ENCODE measurements at regions not wholly inside any gene's neighbourhood (a gene's known extent, or its start where the extent isn't known, plus 50 kb on each side); places are given as distances from the start of the nearest gene placed in this dataset.

- no peaks in the 10 kb centered on the region for H3K9me3 ChIP-seq
- no peaks in the 10 kb centered on the region for H3K27me3 ChIP-seq
- no peaks in the 10 kb centered on the region for H3K4me1 ChIP-seq
- no peak overlapping the region for H3K27ac ChIP-seq
- TF ChIP-seq POLR2AphosphoS5 (IDR thresholded peaks at IDR 0.05) (no peak), POLR2A (IDR thresholded peaks at IDR 0.05) (no peak), EP300 (IDR thresholded peaks at IDR 0.05) (no peak), CTCF (IDR thresholded peaks at IDR 0.05) (no peak)
- no peaks in the 10 kb centered on the region for H3K36me3 ChIP-seq
- DNase-seq: no peak
- intact Hi-C loops (cut with DNase I; ENCODE audit: low total_unique reads): no loop called here
- no peak overlapping the region for H3K4me3 ChIP-seq
These were observed 177.3 kb upstream of the TSHZ2 start for GRCh38 chr20:52794853-52795252.

GRCh38 chr20:52793339-52793963 is 178.7 kb upstream of the TSHZ2 start:
- Histone ChIP-seq H3K27ac (no peak overlapping the region), H3K4me1 (no peaks in the 10 kb centered on the region), H3K4me3 (no peak overlapping the region), H3K27me3 (no peaks in the 10 kb centered on the region), H3K36me3 (no peaks in the 10 kb centered on the region), H3K9me3 (no peaks in the 10 kb centered on the region)
- no peak for TF ChIP-seq POLR2A (IDR thresholded peaks at IDR 0.05)
- TF ChIP-seq POLR2AphosphoS5 (IDR thresholded peaks at IDR 0.05): no peak
- no peak for TF ChIP-seq EP300 (IDR thresholded peaks at IDR 0.05)
- no peak for TF ChIP-seq CTCF (IDR thresholded peaks at IDR 0.05)
- DNase-seq: no peak
- intact Hi-C loops (cut with DNase I; ENCODE audit: low total_unique reads): no loop called here
- WGBS, 5 donors: 90 to 93% (median 90%) methylated on average over 7 of the region's 7 CpGs

- TF ChIP-seq POLR2A (IDR thresholded peaks at IDR 0.05): no peak
- TF ChIP-seq EP300 (IDR thresholded peaks at IDR 0.05): no peak
- TF ChIP-seq CTCF (IDR thresholded peaks at IDR 0.05): no peak
- TF ChIP-seq POLR2AphosphoS5 (IDR thresholded peaks at IDR 0.05): no peak
- DNase-seq: no peak
- intact Hi-C loops (cut with DNase I; ENCODE audit: low total_unique reads): no loop called here
- Histone ChIP-seq H3K36me3 (no peaks in the 10 kb centered on the region), H3K4me1 (no peaks in the 10 kb centered on the region), H3K4me3 (no peak overlapping the region), H3K27me3 (no peaks in the 10 kb centered on the region), H3K9me3 (no peaks in the 10 kb centered on the region), H3K27ac (no peak overlapping the region)
- WGBS, 5 donors: 36 to 67% (median 51%) methylated on average over 1 of the region's 1 CpG
These were observed 181.1 kb upstream of the TSHZ2 start for GRCh38 chr20:52791091-52791490.

- intact Hi-C loops (cut with DNase I; ENCODE audit: low total_unique reads): no loop called here
- no peak for DNase-seq
- WGBS, 5 donors: 66 to 82% (median 73%) methylated on average over 2 of the region's 2 CpGs
- Histone ChIP-seq H3K4me3 (no peak overlapping the region), H3K36me3 (no peaks in the 10 kb centered on the region), H3K27ac (no peak overlapping the region), H3K4me1 (no peaks in the 10 kb centered on the region), H3K9me3 (no peaks in the 10 kb centered on the region), H3K27me3 (no peaks in the 10 kb centered on the region)
- no peak for TF ChIP-seq POLR2AphosphoS5 (IDR thresholded peaks at IDR 0.05)
- no peak for TF ChIP-seq POLR2A (IDR thresholded peaks at IDR 0.05)
- TF ChIP-seq CTCF (IDR thresholded peaks at IDR 0.05): no peak
- no peak for TF ChIP-seq EP300 (IDR thresholded peaks at IDR 0.05)
These were observed 182.4 kb upstream of the TSHZ2 start for GRCh38 chr20:52789716-52790115.
